NCI-H1930 (cell line): ENCODE measurements at regions not wholly inside any gene's neighbourhood (a gene's known extent, or its start where the extent isn't known, plus 50 kb on each side); places are given as distances from the start of the nearest gene placed in this dataset.

Source experiments
- DNase-seq, 2 experiments: peaks; one replicate each; lab custom pipeline; 2025; lab: John Stamatoyannopoulos, UW

DNA sequence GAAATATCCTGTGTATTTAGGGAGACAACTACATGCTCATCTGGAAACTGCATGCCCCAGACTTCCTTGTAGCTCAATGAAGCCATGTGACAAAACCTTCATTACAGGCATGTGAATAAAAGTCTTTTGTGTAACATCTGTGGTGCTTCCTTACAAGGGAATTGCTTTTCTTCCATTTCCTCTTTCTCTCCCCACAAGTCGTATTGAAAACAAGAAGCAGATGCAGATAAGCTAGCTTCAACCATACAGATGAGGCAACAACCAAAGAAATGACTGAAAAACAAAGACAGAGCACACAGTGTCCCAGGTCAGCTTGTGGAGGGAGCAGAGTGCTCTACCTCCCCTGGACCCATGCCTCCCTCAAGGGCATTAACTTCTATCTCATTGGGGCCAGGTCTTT is 115.8 kb upstream of the INPP4B start:
- no peak for DNase-seq

DNA sequence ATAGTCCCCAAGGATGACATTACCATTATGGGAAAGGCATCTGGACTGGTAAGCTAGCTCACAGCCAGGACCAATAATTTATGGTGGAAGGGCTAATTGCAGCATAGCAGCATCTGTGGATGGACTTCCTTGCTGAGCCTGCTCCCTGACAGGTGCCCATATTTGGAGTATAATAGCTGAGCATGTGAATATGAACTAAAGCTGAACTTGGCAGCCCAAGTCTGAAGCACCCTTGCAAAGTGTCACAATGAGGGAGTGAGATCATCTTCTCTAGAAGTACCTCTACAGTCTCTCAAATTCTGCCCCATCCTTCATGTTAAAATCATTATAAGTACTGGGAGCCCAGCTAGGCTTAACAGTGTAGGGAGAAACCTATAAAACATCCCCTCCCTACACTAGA is 128.2 kb upstream of the INPP4B start:
- DNase-seq: no peak

DNA sequence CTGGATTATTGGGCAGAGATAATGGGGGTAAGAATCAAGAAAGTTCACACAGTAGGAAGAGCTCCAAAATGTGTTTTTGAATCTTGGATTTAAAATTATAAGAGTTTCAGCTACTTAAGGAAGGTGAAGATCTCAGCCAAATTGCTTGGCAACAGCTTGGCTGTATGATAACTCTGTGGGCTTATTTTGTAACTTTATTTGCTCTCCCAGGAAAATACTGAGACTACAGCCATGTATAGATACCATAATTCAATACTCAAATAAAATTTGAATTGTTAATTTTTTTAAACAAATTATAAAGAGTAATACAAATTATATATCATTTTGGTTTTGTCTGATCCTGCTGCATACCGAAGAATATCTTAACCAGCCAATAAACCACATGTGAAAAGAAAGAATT is 129.5 kb upstream of the INPP4B start:
- no peak for DNase-seq

DNA sequence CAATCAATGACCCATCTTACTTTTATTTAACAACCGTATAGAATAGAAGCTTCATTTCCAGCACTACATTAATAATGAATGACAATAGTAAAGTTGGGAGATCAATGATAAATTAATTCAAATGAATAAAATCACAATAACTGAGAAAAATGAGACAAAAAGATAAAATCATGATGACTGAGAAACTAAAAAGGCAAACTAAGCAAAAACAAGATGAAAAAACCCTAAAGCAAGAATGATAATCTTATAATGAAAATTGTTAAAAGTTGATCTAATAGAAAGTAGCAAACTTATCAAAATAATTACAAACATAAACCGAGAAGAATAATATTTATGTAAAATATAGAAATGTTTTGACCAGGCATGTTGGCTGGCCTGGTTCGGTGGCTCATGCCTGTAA is 130.4 kb upstream of the INPP4B start:
- no peak for DNase-seq

DNA sequence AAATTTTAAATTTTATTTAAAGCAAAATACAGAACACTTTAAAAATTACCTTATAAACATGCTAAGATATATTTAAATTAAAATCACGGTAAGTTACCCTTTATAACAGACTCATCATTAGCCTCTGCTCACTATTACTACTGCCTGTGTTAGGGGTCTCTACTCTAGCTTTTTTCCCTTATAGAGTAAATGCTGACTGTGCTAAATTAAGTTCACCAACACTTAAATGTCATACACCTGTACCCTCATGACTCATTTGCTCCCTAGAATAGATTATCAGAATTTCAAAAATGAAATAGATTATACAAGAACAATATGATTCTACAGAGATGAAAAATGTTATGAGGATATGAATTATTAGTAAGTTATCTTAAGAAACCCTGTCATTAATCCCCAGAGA is 131.1 kb upstream of the INPP4B start:
- DNase-seq: no peak

DNA sequence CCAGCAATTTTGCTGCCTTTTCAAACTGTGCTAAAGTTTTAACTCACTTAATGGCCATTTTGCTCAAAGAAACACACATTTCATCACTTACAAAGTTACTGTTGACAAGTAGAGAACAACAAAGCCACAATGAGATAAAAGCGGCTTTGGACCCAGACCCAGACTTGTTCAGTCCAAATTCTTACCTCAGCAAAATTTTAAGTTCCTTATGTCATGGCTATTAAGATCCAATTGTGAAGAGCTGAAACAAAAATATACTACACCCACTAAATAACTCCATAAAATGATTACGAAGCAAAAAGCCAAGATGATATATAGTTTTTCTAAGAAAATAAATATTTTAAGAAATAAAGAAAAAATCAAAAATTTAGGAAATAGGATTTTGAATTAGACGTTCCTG is 137.0 kb upstream of the INPP4B start:
- no peak for DNase-seq

DNA sequence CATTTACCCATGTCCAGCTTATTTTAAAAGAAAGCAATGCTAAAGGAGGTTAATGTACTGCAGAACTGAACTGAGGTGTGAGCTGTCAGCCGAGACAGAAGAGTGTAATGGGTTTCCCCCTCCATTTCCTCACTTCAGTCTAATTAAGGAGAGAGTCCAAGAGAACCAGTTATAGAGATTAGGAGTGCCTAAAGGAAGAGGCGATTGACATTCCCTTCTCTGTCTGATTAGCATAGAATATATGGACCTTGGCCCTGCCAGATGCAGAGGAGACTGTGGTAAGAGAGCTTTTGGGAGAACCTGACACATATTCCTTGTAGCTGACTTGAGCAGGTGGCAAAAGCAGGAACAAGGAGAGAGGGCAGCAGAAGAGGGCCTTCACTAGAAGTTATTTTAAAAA is 137.5 kb upstream of the INPP4B start:
- DNase-seq: no peak

DNA sequence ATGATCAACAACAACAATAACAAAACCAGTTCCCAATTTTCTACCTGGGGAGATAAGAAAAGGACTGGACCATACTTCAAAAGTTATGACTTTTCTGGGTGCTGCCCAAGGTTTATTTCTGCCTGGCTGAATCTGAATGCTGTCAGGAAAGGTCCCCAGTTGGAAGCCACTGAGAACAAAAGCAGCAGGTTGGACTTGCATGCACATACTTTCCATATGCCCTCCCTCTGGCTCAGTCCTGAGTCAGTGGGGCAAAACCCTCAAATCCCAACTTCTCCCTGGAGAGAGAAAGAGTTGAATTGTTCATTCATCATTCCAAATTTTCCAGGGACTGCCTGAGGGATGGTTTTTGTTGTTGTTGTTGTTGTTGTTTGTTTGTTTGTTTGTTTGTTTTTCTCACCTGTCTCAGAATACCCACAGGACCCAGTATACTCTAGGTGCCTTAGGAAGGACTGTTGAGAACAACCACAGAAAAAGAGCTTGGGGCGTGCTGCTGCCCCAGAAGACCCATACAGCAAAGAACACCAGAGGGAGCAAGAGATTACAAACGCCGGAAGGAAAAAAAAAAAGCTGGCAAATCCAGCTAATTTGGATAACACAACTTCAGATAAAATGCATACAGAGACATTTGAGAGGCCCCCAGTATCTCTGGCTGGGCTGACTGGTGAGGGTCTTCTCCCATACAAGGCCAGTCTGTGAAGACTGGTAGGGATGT is 138.9 kb upstream of the INPP4B start:
- DNase-seq: no peak

DNA sequence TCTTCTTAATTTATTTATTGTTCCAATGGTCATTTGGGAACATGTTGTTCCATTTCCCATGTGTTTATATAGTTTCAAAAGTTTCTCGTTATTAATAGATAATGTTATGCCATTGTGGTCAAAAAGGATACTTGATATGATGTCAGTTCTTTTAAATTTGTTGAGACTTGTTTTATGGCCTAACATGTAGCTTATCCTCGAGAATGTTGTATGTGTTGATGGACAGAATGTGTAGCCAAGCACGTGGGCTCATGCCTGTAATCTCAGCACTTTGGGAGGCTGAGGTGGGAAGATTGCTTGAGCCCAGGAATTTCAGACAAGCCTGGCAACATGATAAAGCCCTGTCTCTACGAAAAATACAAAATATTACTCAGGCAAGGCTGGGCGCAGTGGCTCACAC is 168.5 kb upstream of the USP38 start:
- no peak for DNase-seq

DNA sequence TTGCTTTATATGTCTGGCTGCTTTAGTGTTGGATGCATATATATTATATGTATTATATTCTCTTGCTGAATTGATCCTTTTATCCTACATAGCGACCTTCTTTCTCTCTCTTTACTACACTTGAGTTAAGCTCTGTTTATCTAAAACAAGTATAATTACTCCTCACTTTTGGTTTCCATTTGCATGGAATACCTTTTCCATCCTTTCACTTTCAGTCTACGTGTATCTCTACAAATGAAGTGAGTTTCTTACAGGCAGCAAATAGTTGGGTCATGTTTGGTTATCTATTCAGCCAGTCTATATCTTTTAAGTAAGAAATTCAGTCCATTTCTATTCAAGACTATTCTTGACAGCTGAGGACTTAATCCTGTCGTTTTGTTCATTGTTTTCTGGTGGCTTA is 167.5 kb upstream of the USP38 start:
- no peak for DNase-seq

DNA sequence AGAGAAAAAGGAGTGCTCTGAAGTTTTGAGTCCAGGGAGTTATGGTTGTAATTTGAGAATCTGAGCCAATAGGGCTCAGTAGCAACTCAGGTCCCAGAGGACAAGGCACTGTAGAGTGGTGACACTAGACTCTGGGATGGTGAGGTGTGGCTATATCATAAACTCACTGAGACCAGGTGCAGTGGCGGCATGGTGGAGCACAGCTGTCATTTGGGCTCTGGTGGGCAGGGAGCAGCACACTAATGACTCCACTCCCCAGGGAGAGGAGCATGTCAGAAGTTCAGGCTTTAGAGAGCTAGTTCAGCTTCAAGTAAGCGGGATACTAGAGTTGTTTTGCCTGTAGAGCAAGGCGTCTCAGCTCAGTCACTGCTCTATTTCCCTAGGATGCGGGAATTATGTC is 165.4 kb upstream of the USP38 start:
- DNase-seq: no peak

DNA sequence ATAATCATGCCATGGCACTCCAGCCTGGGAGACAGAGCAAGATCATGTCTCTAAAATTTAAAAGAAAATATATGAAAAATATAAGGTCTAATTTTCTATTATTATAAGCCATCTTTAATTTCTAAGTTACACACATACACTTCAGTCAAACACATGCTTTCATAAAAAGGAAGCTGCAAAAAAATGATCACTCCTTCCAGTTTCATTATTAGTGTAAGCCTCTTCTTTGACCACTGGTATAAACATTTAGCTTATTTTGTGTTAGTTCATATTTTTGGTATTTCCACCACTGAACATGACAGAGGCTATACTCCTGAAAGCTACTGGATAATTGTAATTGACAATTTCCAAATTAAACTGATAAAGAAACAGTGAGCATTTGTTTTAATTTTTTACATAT is 163.3 kb upstream of the USP38 start:
- no peak for DNase-seq

DNA sequence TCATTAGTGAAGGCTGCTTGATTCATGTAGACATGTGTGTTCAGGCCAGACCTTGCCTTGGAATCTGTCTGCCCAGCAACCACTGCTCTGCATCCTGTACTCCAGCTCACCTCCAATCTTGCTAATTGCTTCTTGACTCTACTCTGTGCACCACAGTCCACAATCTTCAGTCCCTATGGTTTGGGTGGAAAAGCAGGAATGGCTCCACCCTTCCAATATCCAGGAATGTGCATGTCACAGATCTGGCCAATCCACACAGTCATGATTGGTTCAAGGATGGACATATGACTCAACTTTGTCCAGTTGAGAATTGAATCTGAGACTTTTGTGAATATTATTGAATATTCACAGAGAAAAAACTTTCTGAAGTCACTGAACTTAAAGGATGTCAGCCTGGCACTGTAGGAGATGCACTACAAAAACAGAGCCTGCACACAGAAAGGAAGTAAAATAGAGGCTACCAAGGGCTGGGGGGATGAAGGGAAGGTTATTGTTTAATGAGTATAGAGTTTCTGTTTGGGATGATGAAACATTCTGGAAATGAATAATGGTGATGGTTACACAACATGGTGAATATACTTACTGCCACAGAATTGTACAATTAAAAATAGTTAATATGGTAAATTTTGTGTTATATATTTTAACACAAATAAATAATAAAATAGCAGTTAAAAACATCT is 161.3 kb upstream of the USP38 start:
- DNase-seq: no peak

DNA sequence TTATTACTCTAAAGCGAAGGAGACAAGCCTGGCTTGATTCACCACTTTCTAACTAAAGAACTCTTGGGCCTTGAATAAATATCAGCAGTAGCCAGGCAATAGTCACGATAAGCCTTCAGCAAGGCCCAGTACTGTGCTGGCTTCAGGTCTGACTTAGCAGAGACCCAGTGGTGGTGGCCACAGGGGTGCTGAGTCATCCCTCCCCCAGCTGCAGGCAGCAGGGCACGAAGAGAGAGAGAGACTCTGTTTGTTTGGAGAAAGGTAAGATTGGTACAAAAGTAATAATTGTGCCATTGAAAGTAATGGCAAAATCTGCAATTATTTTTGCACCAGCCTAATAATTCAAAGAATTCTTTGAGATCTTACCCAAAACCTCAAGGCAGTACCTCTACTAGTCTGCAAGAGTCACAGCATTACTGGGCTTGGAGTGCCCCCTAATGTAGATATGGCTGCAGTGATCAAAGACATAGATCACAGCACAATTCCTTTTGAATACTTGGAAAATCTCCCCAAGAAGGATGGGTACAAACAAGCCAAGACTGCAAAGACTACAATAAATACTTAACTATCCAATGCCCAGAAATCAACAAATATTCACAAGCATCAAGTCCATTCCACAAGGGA is 159.5 kb upstream of the USP38 start:
- DNase-seq: peak in 1 of 2 experiments; percentile 20

DNA sequence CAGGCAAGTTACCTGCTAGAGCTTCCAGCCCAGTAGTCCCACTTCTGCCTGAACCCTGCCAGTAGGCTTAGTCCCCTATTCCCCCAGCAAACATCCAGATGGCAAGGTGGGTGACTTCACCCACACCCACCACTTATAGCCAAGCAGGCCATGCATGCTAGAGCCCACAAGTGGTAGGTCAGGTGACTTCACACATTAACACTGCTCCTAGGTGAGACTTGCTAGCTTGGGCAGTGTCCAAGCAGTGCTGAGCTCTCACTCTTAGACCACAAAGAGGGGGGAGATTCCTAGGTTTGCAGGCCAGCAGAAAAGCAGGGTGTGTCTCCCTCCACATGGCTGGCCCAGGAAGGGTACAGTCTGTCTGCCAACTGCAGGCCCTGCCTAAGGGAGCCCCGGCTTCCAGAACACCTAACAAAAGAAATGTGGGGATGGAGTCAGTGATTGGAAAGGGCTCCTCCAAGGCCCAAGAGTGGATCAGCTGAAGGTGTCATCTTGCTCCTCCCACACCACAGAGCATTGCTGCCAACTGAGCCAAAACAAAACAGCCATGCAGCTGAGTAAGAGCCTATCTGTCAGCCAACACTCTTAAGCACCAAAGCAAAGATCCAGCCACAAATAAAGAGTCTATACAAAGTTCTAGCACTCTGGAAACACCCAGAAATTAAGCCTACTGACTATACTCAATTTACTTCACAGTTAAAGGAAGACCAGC is 158.1 kb upstream of the USP38 start:
- DNase-seq: no peak

DNA sequence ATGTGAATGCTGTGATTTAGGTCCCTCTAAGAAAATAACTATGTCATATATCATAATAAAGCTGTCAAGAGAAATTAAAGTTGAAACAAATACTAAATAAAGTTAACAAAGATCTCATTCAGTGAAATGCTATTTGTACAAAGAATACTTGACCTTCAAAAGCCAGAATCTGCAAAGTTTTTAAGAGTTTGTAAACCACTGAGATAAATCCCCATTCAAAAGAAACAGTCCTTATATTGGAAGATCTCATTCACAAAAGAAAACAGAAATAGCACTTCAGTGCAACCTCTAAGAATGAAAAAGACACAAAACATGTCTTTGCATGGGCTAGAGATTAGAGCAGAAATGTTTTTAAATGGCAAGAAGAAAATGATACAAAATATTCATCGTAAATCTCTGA is 149.1 kb upstream of the USP38 start:
- DNase-seq: no peak

DNA sequence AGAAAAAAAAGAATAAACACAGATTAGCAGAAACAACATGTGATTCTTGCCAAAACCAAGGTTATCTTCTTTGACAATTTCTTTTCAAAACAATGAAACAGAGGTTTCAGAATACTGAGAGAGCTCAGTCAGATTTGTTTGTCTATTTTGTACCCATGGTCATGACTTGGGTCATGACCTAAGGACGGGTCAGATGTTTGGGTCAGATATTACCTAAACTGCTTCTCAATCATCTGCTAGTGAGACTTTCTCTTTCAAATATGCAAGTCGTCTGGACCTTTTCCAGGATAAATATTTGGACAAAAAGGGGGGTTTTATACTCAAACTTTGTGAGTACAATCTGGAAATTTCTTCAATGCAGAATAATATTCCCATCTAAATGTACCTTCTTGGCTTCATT is 148.3 kb upstream of the USP38 start:
- no peak for DNase-seq

DNA sequence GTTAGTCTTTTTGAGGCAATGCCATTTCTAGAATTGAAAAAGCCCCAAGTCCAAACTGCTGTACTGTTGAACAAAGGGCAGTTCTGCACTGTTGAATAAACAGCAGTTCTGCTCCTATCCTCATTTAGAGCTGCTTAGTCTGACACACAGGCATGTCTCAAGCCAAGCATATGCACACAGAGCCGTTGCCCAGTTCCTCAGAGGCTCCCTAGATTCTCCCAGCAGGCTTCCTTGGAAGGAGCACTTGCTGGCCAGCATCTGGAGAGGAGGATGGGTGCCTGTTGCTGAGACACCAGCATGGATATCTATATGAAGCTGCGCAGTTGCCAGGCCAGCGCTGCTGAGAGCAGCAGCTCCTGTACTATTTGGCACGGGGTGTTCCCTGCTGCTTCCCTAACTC is 138.3 kb upstream of the USP38 start:
- DNase-seq: no peak

DNA sequence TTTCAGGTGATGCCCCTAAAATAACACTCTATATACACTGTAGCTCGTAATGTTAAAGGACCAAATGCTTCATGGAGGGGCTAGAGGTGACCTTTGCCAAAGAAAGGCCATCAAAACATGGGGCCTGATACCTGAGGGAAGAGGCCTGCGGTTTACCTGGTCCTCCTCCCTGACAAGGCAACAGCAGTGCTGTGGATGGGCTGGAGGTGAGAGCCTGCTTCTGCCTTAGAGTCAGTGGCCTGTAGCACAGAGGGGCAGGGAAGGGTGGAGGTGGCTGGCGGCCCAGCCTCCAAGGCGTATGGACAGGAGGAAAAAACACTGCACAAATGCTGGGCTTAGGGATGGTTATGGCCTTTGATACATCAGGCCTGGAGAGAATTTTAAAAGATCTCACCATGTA is 137.8 kb upstream of the USP38 start:
- DNase-seq: no peak

DNA sequence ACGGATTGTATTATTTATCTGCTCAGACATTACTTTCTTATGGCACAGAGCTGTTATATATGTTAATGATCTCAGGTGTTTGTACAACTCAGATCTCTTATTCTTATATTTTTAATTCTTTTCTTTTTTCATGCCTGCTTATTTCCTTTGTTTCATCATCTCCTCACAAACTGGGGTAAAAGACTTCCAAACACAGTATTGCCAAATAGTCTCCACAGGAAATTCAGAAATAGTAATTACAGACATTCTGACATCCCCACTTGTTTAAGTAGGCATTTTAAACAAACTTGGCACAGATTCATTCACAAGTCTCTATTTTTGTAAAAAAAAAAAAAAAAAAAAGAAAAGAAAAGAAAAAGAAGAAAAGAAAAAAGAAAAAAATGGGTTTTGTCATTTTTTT is 129.7 kb upstream of the USP38 start:
- no peak for DNase-seq

DNA sequence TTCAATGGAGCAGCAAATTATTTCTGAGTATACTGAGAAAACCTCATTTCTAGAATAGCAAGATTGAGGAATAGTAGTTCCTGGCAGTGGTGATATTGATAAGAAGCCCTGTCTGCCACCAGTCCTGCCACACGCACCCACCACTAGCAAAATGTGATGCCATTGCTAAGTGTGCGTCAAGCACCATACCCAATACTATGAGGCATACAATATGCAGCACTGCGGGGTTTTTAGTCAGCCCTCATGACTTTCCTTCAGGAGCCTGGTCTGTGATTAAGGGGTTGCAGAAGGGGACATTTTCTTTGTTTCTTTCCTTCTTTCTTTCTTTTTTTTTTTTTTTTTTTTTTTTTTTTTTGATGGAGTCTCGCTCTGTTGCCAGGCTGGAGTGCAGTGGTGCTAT is 128.7 kb upstream of the USP38 start:
- DNase-seq: no peak

DNA sequence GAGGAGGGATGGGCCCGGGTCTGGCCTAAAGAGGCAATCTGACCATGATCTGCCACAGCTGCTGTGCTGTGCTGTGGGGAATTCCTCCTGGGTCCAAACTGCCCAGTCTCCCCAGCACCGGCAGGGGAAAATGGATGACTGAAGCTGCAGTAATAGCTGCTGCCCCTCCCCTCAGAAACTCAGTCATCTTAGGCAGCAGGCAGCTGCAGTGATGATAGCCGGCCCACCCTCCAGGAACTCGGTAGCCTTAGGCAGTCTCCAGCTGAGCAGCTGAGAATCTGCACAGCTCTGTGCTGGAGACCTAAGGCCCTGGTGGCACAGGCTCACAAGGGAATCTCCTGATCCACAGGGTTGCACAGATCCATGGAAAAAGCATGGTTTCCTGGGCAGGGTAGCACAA is 113.4 kb upstream of the USP38 start:
- DNase-seq: no peak

DNA sequence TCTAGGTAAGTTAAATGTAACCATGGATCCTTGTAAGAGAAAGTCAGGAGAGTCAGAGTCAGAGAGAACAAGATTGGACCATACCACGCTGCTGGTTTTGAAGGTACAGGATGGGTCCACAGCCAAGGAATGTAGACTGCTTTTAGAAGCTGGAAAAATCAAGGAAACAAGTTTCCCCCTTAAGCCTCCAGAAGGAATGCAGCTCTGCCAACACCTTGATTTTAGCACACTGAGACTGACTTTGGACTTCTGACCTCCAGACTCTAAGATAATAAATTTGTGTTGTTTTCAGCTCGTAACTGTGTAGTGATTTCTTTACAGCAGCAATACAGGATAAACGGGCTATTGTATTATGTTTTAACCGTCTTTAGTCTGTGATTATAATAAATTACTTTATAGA is 108.0 kb upstream of the USP38 start:
- DNase-seq: no peak
